ENCODE measurements at regions not wholly inside any gene's neighbourhood (a gene's known extent, or its start where the extent isn't known, plus 50 kb on each side); places are given as distances from the start of the nearest gene placed in this dataset.
"Not testable (repeated sequence)": the region's sequence is repeated elsewhere in the genome, so short reads cannot be mapped to it uniquely, and the experiment has no call there.

DNA sequence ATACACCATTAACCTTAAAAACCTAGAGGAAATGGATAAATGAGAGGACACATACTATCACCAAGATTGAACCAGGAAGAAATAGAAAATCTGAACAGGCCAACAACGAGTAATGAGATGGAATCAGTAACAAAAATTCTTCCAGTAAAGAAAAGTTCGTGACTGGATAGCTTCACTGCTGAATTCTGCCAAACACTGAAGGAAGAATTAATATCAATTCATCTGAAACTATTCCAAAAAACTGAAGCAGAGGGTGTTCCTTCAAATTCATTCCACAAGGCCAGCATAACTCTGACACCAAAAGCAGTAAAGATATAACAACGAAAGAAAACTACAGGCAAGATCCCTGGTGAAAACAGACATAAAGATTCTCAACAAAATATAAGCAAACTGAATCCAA, 195.8 kb upstream of the GPR149 start:
- Histone ChIP-seq H2AFZ (ENCODE audit: low read length) (no peak overlapping the region), H3K9me3 (ENCODE audit: insufficient read depth, low read depth, low read length) (no peaks in the 10 kb centered on the region), H3K4me1 (ENCODE audit: insufficient read depth, low read length, poor library complexity, severe bottlenecking) (no peaks in the 10 kb centered on the region), H3F3A (ENCODE audit: low read depth) (no peaks in the 10 kb centered on the region), H3K4me3 (ENCODE audit: low read length, poor library complexity, severe bottlenecking) (no peak overlapping the region), H3K36me3 (ENCODE audit: insufficient read depth, low read length) (no peaks in the 10 kb centered on the region), H3K27me3 (ENCODE audit: insufficient read depth, low read length, poor library complexity, severe bottlenecking) (no peaks in the 10 kb centered on the region), H3K9ac (ENCODE audit: low read depth, low read length, poor library complexity, severe bottlenecking) (no peak overlapping the region), H3K4me2 (ENCODE audit: low read depth, low read length, poor library complexity, severe bottlenecking) (no peak overlapping the region), H4K20me1 (ENCODE audit: insufficient read depth, low read length, poor library complexity, severe bottlenecking) (no peaks in the 10 kb centered on the region), H3K79me2 (ENCODE audit: insufficient read depth, low read length) (no peaks in the 10 kb centered on the region), H3K9me2 (replicated peaks; ENCODE audit: low read depth, low read length) (no peaks in the 10 kb centered on the region)
- no peak for TF ChIP-seq EZH2phosphoT487 (IDR thresholded peaks at IDR 0.05; ENCODE audit: borderline replicate concordance)
- TF ChIP-seq, protein P1, sequence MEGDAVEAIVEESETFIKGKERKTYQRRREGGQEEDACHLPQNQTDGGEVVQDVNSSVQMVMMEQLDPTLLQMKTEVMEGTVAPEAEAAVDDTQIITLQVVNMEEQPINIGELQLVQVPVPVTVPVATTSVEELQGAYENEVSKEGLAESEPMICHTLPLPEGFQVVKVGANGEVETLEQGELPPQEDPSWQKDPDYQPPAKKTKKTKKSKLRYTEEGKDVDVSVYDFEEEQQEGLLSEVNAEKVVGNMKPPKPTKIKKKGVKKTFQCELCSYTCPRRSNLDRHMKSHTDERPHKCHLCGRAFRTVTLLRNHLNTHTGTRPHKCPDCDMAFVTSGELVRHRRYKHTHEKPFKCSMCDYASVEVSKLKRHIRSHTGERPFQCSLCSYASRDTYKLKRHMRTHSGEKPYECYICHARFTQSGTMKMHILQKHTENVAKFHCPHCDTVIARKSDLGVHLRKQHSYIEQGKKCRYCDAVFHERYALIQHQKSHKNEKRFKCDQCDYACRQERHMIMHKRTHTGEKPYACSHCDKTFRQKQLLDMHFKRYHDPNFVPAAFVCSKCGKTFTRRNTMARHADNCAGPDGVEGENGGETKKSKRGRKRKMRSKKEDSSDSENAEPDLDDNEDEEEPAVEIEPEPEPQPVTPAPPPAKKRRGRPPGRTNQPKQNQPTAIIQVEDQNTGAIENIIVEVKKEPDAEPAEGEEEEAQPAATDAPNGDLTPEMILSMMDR (conservative IDR thresholded peaks at IDR 0.05; ENCODE audit: low read length): no peak

DNA sequence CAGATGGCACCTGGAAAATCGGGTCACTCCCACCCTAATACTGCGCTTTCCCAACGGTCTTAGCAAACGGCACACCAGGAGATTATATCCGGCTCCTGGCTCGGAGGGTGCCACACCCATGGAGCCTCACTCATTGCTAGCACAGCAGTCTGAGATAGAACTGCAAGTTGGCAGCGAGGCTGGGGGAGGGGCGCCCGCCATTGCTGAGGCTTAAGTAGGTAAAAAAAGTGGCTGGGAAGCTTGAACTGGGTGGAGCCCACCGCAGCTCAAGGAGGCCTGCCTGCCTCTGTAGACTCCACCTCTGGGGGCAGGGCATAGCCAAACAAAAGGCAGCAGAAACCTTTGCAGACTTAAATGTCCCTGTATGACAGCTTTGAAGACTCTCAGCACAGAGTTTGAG, 189.6 kb upstream of the GPR149 start:
- not testable (repeated sequence) for H4K20me1 ChIP-seq (ENCODE audit: insufficient read depth, low read length, poor library complexity, severe bottlenecking); H3K4me2 ChIP-seq (ENCODE audit: low read depth, low read length, poor library complexity, severe bottlenecking); H3K9ac ChIP-seq (ENCODE audit: low read depth, low read length, poor library complexity, severe bottlenecking); H3K9me3 ChIP-seq (ENCODE audit: insufficient read depth, low read depth, low read length); H3K79me2 ChIP-seq (ENCODE audit: insufficient read depth, low read length); H3K27me3 ChIP-seq (ENCODE audit: insufficient read depth, low read length, poor library complexity, severe bottlenecking); H3K9me2 ChIP-seq (replicated peaks; ENCODE audit: low read depth, low read length); H3K4me1 ChIP-seq (ENCODE audit: insufficient read depth, low read length, poor library complexity, severe bottlenecking); H3F3A ChIP-seq (ENCODE audit: low read depth); H3K4me3 ChIP-seq (ENCODE audit: low read length, poor library complexity, severe bottlenecking); H2AFZ ChIP-seq (ENCODE audit: low read length); H3K36me3 ChIP-seq (ENCODE audit: insufficient read depth, low read length)

DNA sequence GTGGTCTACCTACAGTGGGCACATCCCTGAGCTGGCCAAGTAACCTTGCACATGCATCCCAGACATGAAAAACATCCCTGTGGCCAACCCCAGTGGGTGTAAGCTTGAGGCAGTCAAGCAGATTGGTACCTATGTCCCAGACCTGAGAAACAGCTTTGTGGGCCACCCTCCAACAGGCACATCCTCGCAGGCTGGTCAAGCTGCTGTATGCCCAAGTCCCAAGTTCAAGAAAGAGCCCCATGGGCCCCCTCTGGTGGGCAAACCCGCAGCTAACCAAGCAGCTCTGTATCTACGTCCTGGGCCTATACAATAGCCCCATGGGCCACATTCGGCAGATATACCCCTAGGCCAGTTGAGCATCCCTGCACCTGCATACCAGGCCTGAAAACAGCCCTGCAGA, 186.3 kb upstream of the GPR149 start:
- no peak overlapping the region for H3K4me3 ChIP-seq (ENCODE audit: low read length, poor library complexity, severe bottlenecking)
- H3K9ac ChIP-seq (ENCODE audit: low read depth, low read length, poor library complexity, severe bottlenecking): no peak overlapping the region
- no peaks in the 10 kb centered on the region for H3K4me1 ChIP-seq (ENCODE audit: insufficient read depth, low read length, poor library complexity, severe bottlenecking)
- no peaks in the 10 kb centered on the region for H3K9me3 ChIP-seq (ENCODE audit: insufficient read depth, low read depth, low read length)
- no peak overlapping the region for H3K4me2 ChIP-seq (ENCODE audit: low read depth, low read length, poor library complexity, severe bottlenecking)
- no peaks in the 10 kb centered on the region for H3F3A ChIP-seq (ENCODE audit: low read depth)
- H4K20me1 ChIP-seq (ENCODE audit: insufficient read depth, low read length, poor library complexity, severe bottlenecking): no peaks in the 10 kb centered on the region
- H3K27me3 ChIP-seq (ENCODE audit: insufficient read depth, low read length, poor library complexity, severe bottlenecking): no peaks in the 10 kb centered on the region
- no peaks in the 10 kb centered on the region for H3K79me2 ChIP-seq (ENCODE audit: insufficient read depth, low read length)
- no peaks in the 10 kb centered on the region for H3K9me2 ChIP-seq (replicated peaks; ENCODE audit: low read depth, low read length)
- no peak overlapping the region for H2AFZ ChIP-seq (ENCODE audit: low read length)
- H3K36me3 ChIP-seq (ENCODE audit: insufficient read depth, low read length): no peaks in the 10 kb centered on the region
- TF ChIP-seq EZH2phosphoT487 (IDR thresholded peaks at IDR 0.05; ENCODE audit: borderline replicate concordance): no peak
- TF ChIP-seq, protein P1 (conservative IDR thresholded peaks at IDR 0.05; ENCODE audit: low read length): no peak

DNA sequence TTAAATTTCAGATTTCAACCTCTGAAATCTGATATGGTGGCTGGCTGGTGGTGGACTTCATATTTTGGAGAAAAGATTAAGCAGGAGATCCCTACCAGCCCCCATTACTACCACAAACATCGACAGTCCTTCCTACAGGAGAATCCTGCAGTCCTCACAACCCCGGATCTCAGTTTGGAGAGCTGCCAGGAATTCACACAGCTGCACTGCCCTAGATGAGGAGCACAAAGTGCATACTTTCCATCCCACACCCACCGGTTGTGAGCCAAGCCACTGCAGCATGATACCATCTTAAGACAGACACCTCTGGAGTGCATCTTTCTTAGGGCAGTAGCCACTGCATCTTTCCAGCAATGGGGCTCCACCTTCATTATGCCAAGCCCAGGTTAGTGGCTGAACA, 185.5 kb upstream of the GPR149 start:
- H3K4me1 ChIP-seq (ENCODE audit: insufficient read depth, low read length, poor library complexity, severe bottlenecking): no peaks in the 10 kb centered on the region
- H3K9me3 ChIP-seq (ENCODE audit: insufficient read depth, low read depth, low read length): no peaks in the 10 kb centered on the region
- no peaks in the 10 kb centered on the region for H3F3A ChIP-seq (ENCODE audit: low read depth)
- H3K36me3 ChIP-seq (ENCODE audit: insufficient read depth, low read length): no peaks in the 10 kb centered on the region
- no peaks in the 10 kb centered on the region for H3K27me3 ChIP-seq (ENCODE audit: insufficient read depth, low read length, poor library complexity, severe bottlenecking)
- H2AFZ ChIP-seq (ENCODE audit: low read length): no peak overlapping the region
- no peak overlapping the region for H3K9ac ChIP-seq (ENCODE audit: low read depth, low read length, poor library complexity, severe bottlenecking)
- no peaks in the 10 kb centered on the region for H3K79me2 ChIP-seq (ENCODE audit: insufficient read depth, low read length)
- no peaks in the 10 kb centered on the region for H4K20me1 ChIP-seq (ENCODE audit: insufficient read depth, low read length, poor library complexity, severe bottlenecking)
- no peak overlapping the region for H3K4me2 ChIP-seq (ENCODE audit: low read depth, low read length, poor library complexity, severe bottlenecking)
- TF ChIP-seq EZH2phosphoT487 (IDR thresholded peaks at IDR 0.05; ENCODE audit: borderline replicate concordance): no peak
- TF ChIP-seq, protein P1 (conservative IDR thresholded peaks at IDR 0.05; ENCODE audit: low read length): no peak
- H3K9me2 ChIP-seq (replicated peaks; ENCODE audit: low read depth, low read length): no peaks in the 10 kb centered on the region
- no peak overlapping the region for H3K4me3 ChIP-seq (ENCODE audit: low read length, poor library complexity, severe bottlenecking)
